ENCODE measurements at regions not wholly inside any gene's neighbourhood (a gene's known extent, or its start where the extent isn't known, plus 50 kb on each side); places are given as distances from the start of the nearest gene placed in this dataset.

DNA sequence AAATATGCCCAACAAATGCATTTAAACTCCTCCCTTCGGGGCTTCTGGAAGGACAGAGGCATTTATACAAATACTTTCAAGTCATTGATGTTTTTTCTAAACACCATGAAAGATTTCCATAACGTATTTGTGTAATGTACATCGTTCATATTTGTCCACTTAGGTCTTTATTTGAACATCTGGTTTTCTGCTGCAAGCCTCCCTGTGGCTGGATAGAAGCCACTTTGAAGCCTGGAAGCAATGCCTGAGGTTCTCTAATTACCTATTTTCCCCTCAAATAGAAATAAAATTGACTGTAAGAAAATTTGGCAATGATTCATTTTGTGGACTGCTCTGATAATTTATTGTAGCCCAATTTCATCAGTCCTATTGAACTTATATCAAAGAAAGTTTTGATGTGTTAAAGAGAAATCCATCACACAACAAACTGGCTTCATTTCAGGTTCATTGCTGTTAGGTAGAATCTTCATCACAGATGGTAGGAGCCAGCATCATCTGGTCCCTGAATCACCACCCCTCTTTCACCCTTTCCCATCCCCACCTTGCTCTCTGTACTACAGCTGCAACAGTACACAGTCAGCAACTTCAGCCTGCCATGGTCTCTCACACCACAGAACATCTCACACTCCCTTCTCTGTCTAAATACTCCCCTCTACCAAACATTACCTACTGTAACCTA, 186.0 kb upstream of the MGMT start:
- Mint-ChIP-seq H3K4me3 (no peak overlapping the region), H3K36me3 (ENCODE audit: low read depth) (no peaks in the 10 kb centered on the region), H3K9me3 (peaks cover 19% of the 10 kb centered on the region), H3K27me3 (ENCODE audit: low read depth, poor library complexity) (peaks cover 3% of the 10 kb centered on the region), H3K27ac (no peak overlapping the region), H3K4me1 (no peaks in the 10 kb centered on the region)
- no peak for DNase-seq
- TF ChIP-seq, protein P1, sequence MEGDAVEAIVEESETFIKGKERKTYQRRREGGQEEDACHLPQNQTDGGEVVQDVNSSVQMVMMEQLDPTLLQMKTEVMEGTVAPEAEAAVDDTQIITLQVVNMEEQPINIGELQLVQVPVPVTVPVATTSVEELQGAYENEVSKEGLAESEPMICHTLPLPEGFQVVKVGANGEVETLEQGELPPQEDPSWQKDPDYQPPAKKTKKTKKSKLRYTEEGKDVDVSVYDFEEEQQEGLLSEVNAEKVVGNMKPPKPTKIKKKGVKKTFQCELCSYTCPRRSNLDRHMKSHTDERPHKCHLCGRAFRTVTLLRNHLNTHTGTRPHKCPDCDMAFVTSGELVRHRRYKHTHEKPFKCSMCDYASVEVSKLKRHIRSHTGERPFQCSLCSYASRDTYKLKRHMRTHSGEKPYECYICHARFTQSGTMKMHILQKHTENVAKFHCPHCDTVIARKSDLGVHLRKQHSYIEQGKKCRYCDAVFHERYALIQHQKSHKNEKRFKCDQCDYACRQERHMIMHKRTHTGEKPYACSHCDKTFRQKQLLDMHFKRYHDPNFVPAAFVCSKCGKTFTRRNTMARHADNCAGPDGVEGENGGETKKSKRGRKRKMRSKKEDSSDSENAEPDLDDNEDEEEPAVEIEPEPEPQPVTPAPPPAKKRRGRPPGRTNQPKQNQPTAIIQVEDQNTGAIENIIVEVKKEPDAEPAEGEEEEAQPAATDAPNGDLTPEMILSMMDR (IDR thresholded peaks at IDR 0.05): no peak

DNA sequence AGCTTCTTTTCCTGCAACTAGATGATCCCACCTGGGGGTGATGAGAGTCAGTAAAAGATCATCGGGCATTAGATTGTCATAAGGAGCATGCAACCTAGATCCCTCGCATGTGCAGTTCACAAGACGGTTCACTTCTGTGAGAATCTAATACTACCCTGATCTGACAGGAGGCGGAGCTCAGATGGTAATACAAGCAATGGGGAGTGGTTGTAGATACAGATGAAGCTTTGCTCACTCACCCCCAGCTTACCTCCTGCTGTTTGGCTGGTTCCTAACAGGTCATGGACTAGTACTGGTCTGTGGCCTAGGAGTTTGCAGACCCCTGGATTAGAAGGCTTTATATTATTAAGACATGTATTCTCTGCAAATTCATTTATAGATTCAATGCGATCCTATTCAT, 181.6 kb upstream of the MGMT start:
- Mint-ChIP-seq H3K4me1 (no peaks in the 10 kb centered on the region), H3K9me3 (peaks cover 27% of the 10 kb centered on the region), H3K27me3 (ENCODE audit: low read depth, poor library complexity) (peaks cover 17% of the 10 kb centered on the region), H3K4me3 (no peak overlapping the region), H3K36me3 (ENCODE audit: low read depth) (no peaks in the 10 kb centered on the region), H3K27ac (no peak overlapping the region)
- DNase-seq: no peak
- TF ChIP-seq, protein P1 (IDR thresholded peaks at IDR 0.05): no peak

DNA sequence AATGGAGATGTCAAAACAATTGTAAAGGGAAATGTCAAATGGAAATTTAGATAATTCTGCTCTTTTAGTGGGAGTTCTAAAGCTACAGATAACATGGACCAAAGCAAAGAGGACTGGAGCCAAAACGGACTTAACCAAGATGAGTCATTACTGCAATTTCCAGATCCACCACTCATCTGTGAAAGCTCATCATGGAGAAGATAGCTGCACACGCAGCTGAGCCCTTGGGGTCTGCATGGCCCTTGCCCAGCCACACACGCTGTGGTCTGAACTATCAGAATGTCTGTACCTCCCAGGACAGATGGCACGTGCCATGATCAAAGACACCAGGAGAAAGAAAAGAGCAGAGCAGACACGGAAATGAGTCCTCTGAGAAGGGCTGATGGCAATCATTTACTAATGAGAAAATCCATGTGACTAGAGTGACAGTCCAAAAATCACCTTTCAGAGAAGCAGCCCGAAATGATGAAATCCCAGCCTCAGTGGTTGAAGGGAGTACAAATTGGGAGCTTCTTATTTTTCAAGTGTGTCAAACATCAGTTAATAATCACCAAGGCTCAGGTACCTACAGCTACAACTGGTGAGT, 177.9 kb upstream of the MGMT start:
- no peak for DNase-seq
- Mint-ChIP-seq H3K27ac (no peak overlapping the region), H3K9me3 (peaks cover 15% of the 10 kb centered on the region), H3K4me1 (no peaks in the 10 kb centered on the region), H3K36me3 (ENCODE audit: low read depth) (no peaks in the 10 kb centered on the region), H3K4me3 (no peak overlapping the region), H3K27me3 (ENCODE audit: low read depth, poor library complexity) (peaks cover 20% of the 10 kb centered on the region)
- TF ChIP-seq, protein P1 (IDR thresholded peaks at IDR 0.05): no peak

DNA sequence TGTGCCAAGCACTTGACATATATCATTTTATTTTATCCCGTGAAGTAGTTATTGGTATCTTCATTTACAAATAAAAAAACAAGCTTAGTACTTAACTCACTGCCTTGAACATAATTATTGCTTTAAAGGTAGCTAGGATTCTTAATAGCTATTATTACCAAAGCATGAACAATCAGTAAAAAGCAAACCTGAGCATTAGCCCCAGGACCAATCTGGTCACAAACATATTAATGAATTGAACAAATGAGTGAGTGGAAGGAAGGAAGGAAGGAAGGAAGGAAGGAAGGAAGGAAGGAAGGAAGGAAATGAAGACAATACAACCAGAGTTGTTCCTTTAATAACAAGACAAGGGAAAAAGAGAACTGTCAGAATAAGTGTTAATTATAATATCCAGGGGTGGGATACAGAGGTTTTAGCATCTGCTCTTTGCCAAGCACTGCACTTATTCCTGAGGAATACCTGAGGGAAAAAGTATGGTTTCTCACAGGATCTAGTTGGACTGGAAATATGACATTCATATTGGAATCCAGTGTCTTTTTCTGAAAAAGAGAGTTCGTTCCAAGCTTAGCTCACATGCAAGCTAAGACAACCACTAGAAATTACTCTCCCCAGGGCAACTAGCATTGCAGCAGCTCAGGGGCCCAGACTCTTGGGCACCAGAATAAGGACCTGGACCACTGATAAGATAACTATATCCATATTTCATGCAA, 172.9 kb upstream of the MGMT start:
- Mint-ChIP-seq H3K27ac (no peak overlapping the region), H3K4me3 (no peak overlapping the region), H3K4me1 (no peaks in the 10 kb centered on the region), H3K9me3 (no peaks in the 10 kb centered on the region), H3K36me3 (ENCODE audit: low read depth) (no peaks in the 10 kb centered on the region), H3K27me3 (ENCODE audit: low read depth, poor library complexity) (peaks cover 23% of the 10 kb centered on the region)
- TF ChIP-seq, protein P1 (IDR thresholded peaks at IDR 0.05): no peak
- DNase-seq: no peak

DNA sequence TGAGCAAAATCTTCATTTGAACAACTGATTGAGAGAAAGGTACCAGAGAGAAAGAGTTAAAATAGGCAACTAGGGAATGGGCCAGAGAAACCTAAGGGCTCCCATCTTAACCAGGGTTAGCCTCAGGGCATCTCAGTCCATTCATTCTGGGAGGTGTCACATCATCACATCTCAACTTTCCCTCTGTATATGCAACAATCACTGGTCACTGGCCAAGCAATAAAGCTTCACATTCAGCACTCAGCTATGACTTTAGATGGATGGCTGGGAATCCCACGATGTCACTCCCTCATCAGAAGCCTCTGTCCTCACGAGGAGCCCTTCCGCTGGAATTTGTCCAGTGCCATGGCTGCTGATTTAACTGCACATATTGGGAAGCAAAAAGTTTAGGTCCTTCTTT, 172.1 kb upstream of the MGMT start:
- Mint-ChIP-seq H3K27ac (no peak overlapping the region), H3K27me3 (ENCODE audit: low read depth, poor library complexity) (peaks cover 19% of the 10 kb centered on the region), H3K4me3 (no peak overlapping the region), H3K9me3 (no peaks in the 10 kb centered on the region), H3K4me1 (no peaks in the 10 kb centered on the region), H3K36me3 (ENCODE audit: low read depth) (no peaks in the 10 kb centered on the region)
- TF ChIP-seq, protein P1 (IDR thresholded peaks at IDR 0.05): no peak
- no peak for DNase-seq
